SK-N-MC (cell line): ENCODE measurements at regions not wholly inside any gene's neighbourhood (a gene's known extent, or its start where the extent isn't known, plus 50 kb on each side); places are given as distances from the start of the nearest gene placed in this dataset.

ENCODE experiments used
- EZH2 ChIP-seq: fragments of 200-600 bp; sonication (generic); IDR thresholded peaks from one replicate; pipeline ENCODE4 v1.6.1; 2017; ENCODE audit warnings: antibody characterized with exemption
- POLR2AphosphoS5 ChIP-seq: IDR thresholded peaks from 2 replicates; pipeline ENCODE4 v1.6.1; 2012; ENCODE audit warnings: mild to moderate bottlenecking, low read depth, low read length, borderline replicate concordance

- no peak for TF ChIP-seq POLR2AphosphoS5
- TF ChIP-seq EZH2, result no peak
Measured at GRCh38 chr6:140486450-140487361, 1112.3 kb upstream of the CITED2 start.
